DND-41 (cell line): ENCODE measurements at regions not wholly inside any gene's neighbourhood (a gene's known extent, or its start where the extent isn't known, plus 50 kb on each side); places are given as distances from the start of the nearest gene placed in this dataset.

Source experiments
- ATAC-seq: fragments of 200-7000 bp; cut with Tn5 transposase; 3 replicates; pipeline ENCODE4 v1.9.1; 2021; ENCODE audit warnings: low read depth; ENCODE audit not compliant: insufficient read depth
- DNase-seq: peaks from one replicate; pipeline ENCODE4 v3.0.0-alpha.2; 2020
- H2AFZ ChIP-seq: 2 replicates; pipeline ENCODE4 v1.6.0; 2012; ENCODE audit warnings: low read depth, low read length
- H3K27ac ChIP-seq: 2 replicates; pipeline ENCODE4 v1.5.1; 2012; ENCODE audit warnings: low read length, inconsistent platforms
- H3K27me3 ChIP-seq: fragments of 200-600 bp; sonication (generic); 2 replicates; pipeline ENCODE4 v1.6.0; 2012; ENCODE audit warnings: low read length, mild to moderate bottlenecking, inconsistent platforms; ENCODE audit not compliant: insufficient read depth, poor library complexity
- H3K36me3 ChIP-seq: 2 replicates; pipeline ENCODE4 v1.5.1; 2012; ENCODE audit warnings: low read length, inconsistent platforms; ENCODE audit not compliant: insufficient read depth
- H3K4me1 ChIP-seq: 2 replicates; pipeline ENCODE4 v1.5.1; 2012; ENCODE audit warnings: mild to moderate bottlenecking, low read length; ENCODE audit not compliant: insufficient read depth
- H3K4me2 ChIP-seq: 2 replicates; pipeline ENCODE4 v1.6.0; 2012; ENCODE audit warnings: mild to moderate bottlenecking, moderate library complexity, low read length, inconsistent platforms; ENCODE audit not compliant: insufficient read depth
- H3K4me3 ChIP-seq, 2 experiments: fragments of 200-600 bp in 1 of 2; shearing (Covaris generic) in 1 of 2; 2 replicates each; pipeline ENCODE4 v1.5.1; 2012 to 2016; ENCODE audit warnings: inconsistent platforms in 2 of 2, low read length in 2 of 2, mild to moderate bottlenecking in 2 of 2, low read depth in 1 of 2, moderate library complexity in 1 of 2
- H3K79me2 ChIP-seq: 2 replicates; pipeline ENCODE4 v1.6.0; 2012; ENCODE audit warnings: low read length, inconsistent platforms; ENCODE audit not compliant: insufficient read depth
- H3K9ac ChIP-seq: 2 replicates; pipeline ENCODE4 v1.6.0; 2012; ENCODE audit warnings: low read depth, mild to moderate bottlenecking, inconsistent platforms, low read length, moderate library complexity
- H3K9me3 ChIP-seq: 2 replicates; pipeline ENCODE4 v1.5.1; 2012; ENCODE audit warnings: low read length, moderate library complexity, mild to moderate bottlenecking, inconsistent platforms; ENCODE audit not compliant: insufficient read depth, severe bottlenecking
- H4K20me1 ChIP-seq: 2 replicates; pipeline ENCODE4 v1.6.0; 2012; ENCODE audit warnings: low read length; ENCODE audit not compliant: insufficient read depth
- CTCF ChIP-seq: IDR thresholded peaks from 2 replicates; pipeline ENCODE4 v1.5.1; 2012; ENCODE audit warnings: borderline replicate concordance, low read length, moderate library complexity, mild to moderate bottlenecking; ENCODE audit not compliant: poor library complexity, severe bottlenecking; ENCODE audit errors: extremely low read depth
- EZH2 ChIP-seq: IDR thresholded peaks from 3 replicates; pipeline ENCODE4 v1.6.1; 2012; ENCODE audit warnings: borderline replicate concordance, low read depth, mild to moderate bottlenecking, moderate library complexity, low read length, inconsistent platforms; ENCODE audit not compliant: severe bottlenecking

DNA sequence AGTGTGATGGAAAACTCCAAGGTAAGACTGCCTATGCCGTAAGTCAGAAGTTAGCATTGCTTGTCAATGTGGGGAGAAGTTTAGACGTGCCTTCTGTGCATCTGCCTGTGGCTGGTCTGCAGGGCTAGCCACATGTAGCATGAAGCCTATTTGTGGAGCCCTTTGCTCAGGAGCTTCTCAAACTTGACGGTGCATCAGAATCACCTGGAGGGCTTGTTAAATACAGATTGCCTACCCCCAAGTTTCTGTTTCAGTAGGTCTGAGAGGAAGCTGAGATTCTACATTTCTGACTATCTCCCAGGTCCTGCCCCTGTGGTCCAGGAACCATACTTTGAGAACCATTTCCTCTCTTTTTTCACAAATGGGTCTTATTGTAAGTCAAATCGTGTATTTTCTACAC lies 292.1 kb upstream of the TPM1 start:
- no peak overlapping the region for H3K9ac ChIP-seq
- no peaks in the 10 kb centered on the region for H3K36me3 ChIP-seq
- DNase-seq (no peak), ATAC-seq (no peak)
- H3K4me3 ChIP-seq = no peak overlapping the region
- TF ChIP-seq EZH2 (no peak), CTCF (no peak)
- no peaks in the 10 kb centered on the region for H3K79me2 ChIP-seq
- no peak overlapping the region for H3K4me2 ChIP-seq
- H3K27ac ChIP-seq = no peak overlapping the region
- no peak overlapping the region for H2AFZ ChIP-seq
- no peaks in the 10 kb centered on the region for H3K9me3 ChIP-seq
- H3K27me3 ChIP-seq = no peaks in the 10 kb centered on the region
- no peaks in the 10 kb centered on the region for H4K20me1 ChIP-seq
- H3K4me1 ChIP-seq = no peaks in the 10 kb centered on the region

GRCh38 chr15:62752657-62753517 lies 289.7 kb upstream of the TPM1 start:
- Histone ChIP-seq H3K27ac (no peak overlapping the region), H3K36me3 (no peaks in the 10 kb centered on the region), H3K4me2 (no peak overlapping the region), H3K4me1 (no peaks in the 10 kb centered on the region), H4K20me1 (no peaks in the 10 kb centered on the region), H2AFZ (no peak overlapping the region), H3K27me3 (no peaks in the 10 kb centered on the region), H3K79me2 (no peaks in the 10 kb centered on the region), H3K9me3 (no peaks in the 10 kb centered on the region), H3K4me3 (no peak overlapping the region), H3K9ac (no peak overlapping the region)
- DNase-seq (no peak), ATAC-seq (no peak)
- TF ChIP-seq CTCF (no peak), EZH2 (no peak)

- no peaks in the 10 kb centered on the region for H3K27me3 ChIP-seq
- H3K9ac ChIP-seq = no peak overlapping the region
- H3K9me3 ChIP-seq = no peaks in the 10 kb centered on the region
- no peaks in the 10 kb centered on the region for H4K20me1 ChIP-seq
- ATAC-seq = no peak
- TF ChIP-seq CTCF (no peak), EZH2 (no peak)
- no peak overlapping the region for H3K4me2 ChIP-seq
- no peak overlapping the region for H3K4me3 ChIP-seq
- H3K36me3 ChIP-seq = no peaks in the 10 kb centered on the region
- no peaks in the 10 kb centered on the region for H3K4me1 ChIP-seq
- no peak overlapping the region for H2AFZ ChIP-seq
- no peaks in the 10 kb centered on the region for H3K79me2 ChIP-seq
- DNase-seq = no peak
- H3K27ac ChIP-seq = no peak overlapping the region
Measured at GRCh38 chr15:62753518-62754221, 288.9 kb upstream of the TPM1 start.
